ENCODE measurements at regions not wholly inside any gene's neighbourhood (a gene's known extent, or its start where the extent isn't known, plus 50 kb on each side); places are given as distances from the start of the nearest gene placed in this dataset.

- TF ChIP-seq CTCF (IDR thresholded peaks at IDR 0.05) (no peak), POLR2A (IDR thresholded peaks at IDR 0.05) (no peak)
These were observed 117.8 kb downstream of the TES start for GRCh38 chr7:116328161-116328560.

Measured in testis (tissue), 2 donors.